ENCODE measurements at regions not wholly inside any gene's neighbourhood (a gene's known extent, or its start where the extent isn't known, plus 50 kb on each side); places are given as distances from the start of the nearest gene placed in this dataset.

GRCh38 chr11:45345491-45345890, 59.4 kb upstream of the SYT13 start:
- TF ChIP-seq TAF1 (IDR thresholded peaks at IDR 0.05; ENCODE audit: low read depth, low read length) (no peak), POLR2A (IDR thresholded peaks at IDR 0.05; ENCODE audit: low read depth, low read length) (no peak), POLR2AphosphoS5 (IDR thresholded peaks at IDR 0.05; ENCODE audit: low read depth, low read length) (no peak), PAX5 (IDR thresholded peaks at IDR 0.05; ENCODE audit: insufficient read depth, low read length, severe bottlenecking) (no peak), SPI1 (IDR thresholded peaks at IDR 0.05; ENCODE audit: low read depth, low read length) (no peak)
